Activated CD4-positive, CD25-positive, alpha-beta regulatory T cell treated with anti-CD3 and anti-CD28 coated beads, Interleukin-2, amount 50 U/mL, for 72 hours (primary cell): ENCODE measurements at regions not wholly inside any gene's neighbourhood (a gene's known extent, or its start where the extent isn't known, plus 50 kb on each side); places are given as distances from the start of the nearest gene placed in this dataset.
A peak's percentile ranks its signal among the peaks of the same experiment; 100 is the strongest.
"Not testable (repeated sequence)": the region's sequence is repeated elsewhere in the genome, so short reads cannot be mapped to it uniquely, and the experiment has no call there.

ENCODE experiments used
- DNase-seq: peaks from one replicate; pipeline ENCODE4 v3.0.0; 2021

GRCh38 chr22:25398591-25399062 is 165.8 kb upstream of the GRK3 start:
- DNase-seq, result not testable (repeated sequence)

GRCh38 chr22:25399649-25400151 is 164.8 kb upstream of the GRK3 start:
- no peak for DNase-seq

- no peak for DNase-seq
Observed at GRCh38 chr22:25402160-25402500, 162.3 kb upstream of the GRK3 start.

DNA sequence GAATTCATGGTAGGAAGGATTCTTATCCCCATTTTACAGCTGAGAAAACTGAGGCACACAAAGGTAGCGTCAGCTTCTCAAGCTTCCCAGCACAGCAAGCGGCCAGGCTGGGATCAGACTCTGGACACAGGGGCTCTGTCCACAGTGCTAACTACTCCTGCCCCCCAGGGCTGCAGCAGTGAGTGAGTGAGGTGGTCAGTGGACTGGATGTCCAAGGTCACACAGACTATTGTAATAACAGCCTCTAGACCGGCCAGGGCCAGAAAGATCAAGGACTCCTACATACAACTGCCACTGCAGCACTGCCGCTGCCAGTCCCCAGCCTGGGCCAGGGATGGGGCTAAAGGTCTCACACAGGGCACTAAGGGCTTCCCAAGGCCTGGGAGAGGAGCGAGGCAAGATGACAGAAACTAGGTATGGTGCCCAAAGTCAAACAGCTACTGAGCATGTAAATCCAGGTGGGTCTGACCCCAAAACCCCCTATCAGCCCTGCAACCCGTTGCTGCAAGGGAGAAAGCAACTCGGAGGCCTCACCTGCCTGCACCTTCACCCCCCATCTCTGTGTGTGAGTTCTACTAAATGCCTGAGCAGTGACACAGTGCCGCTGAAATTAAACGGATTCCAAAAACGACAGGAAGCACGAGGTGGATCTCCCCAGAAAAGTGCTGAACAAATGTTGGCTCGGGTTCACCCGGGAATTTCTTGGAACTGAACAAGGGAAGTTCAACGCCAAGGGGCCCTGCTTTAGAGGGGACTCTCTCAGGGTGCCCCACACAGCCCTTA is 161.8 kb upstream of the GRK3 start:
- DNase-seq, result no peak

GRCh38 chr22:25403284-25403810 is 161.1 kb upstream of the GRK3 start:
- no peak for DNase-seq

- DNase-seq, result no peak
Observed at GRCh38 chr22:25403811-25404471, 160.5 kb upstream of the GRK3 start.

DNA sequence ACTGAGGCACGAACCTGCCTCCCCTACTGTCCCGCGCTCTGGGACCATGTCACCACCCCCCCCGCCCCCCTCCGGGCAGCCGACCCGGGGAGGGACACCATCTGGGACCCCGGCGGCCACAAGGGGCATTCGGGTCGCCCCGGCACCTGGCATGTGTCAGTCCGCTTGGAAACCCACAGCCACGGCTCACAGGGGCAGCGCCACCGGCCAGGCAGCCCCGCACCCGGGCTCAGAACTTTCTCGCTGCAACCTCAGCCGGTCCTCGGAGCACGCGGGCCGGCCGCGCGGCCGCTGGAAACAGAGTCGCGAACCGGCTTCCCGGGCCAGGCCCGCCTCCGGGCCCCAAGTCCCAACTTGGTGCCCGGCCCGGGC is 159.9 kb upstream of the GRK3 start:
- DNase-seq, result no peak

GRCh38 chr22:25404928-25405816 is 159.3 kb upstream of the GRK3 start:
- DNase-seq, result peak; percentile 74

- no peak for DNase-seq
Observed at GRCh38 chr22:25405841-25406509, 158.5 kb upstream of the GRK3 start.

DNA sequence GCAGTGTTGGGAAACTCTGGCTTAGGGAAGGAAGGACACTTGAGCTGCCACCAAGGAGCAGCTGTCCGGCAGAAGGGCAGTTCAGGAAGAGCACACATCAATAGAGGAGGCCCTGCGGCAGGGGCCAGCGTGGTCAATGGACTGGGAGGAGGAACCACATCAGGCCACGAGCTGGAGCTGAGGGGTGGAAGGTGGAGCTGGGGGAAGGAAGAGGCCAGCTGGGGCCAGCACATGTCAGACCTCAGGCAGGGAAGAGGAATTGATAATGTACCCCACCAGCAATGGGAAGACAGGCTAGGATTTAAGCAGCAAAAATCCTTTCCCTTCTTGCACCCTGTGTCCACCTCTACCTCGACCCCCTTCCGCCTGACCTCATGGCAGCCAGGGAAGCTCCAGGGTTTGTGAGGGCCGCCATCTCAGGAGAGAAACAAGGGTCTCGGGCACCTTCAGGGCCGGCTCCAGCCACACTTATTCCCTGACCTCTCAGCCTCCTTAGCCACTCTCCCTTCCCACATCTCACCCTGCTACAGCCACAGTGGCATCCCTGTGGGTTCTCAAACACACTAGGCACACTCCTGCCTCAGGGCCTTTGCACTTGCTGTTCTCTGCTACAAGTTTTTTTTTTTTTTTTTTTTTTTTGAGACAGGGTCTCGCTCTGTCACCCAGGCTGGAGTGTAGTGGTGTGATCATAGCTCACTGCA is 157.8 kb upstream of the GRK3 start:
- no peak for DNase-seq

DNA sequence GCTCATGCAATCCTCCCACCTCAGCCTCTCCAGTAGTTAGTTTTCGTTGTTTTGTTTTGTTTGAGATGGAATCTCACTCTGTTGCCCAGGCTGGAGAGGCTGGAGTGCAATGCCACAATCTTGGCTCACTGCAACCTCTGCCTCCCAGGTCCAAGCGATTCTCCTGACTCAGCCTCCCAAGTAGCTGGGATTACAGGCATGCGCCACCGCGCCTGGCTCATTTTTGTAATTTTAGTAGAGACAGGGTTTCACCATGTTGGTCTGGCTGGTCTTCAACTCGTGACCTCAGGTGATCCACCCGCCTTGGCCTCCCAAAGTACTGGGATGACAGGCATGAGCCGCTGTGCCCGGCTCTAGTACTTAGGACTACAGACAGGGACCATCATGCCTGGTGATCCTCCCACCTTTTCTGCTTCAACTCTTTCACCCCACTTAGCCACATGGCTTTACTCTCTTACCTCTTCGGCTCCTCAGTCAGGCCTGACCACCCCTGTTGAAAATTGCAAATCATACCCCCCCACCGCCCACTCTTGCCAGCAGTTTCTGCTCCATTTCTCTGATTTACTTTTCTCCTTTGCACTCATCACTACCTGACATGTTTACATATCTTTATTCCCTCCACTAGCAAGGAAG is 157.1 kb upstream of the GRK3 start:
- no peak for DNase-seq

GRCh38 chr22:25407859-25408229 is 156.6 kb upstream of the GRK3 start:
- DNase-seq, result no peak

DNA sequence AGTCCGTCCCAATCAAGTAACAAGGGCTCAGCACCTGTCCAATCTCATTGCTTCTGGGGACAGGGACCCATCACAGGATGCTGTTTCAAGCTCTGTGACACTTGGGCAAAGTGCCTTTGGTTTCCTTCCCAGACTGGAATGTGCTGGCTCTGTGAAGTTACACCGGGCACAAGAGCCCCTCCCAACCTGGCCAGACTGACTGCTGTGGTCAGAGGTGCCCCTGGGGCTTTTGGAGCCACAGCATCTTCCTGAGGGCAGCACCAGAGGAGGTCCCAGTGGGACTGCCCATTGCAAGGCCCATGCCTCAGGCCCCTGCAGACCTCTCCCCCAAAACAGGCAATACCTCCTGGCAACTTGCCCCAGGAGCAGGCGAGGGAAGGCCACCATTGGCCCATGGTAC is 155.2 kb upstream of the GRK3 start:
- DNase-seq, result no peak

GRCh38 chr22:25410849-25411248 is 153.6 kb upstream of the GRK3 start:
- no peak for DNase-seq

GRCh38 chr22:25413620-25414019 is 150.9 kb upstream of the GRK3 start:
- no peak for DNase-seq

- not testable (repeated sequence) for DNase-seq
Observed at GRCh38 chr22:25415731-25416130, 148.7 kb upstream of the GRK3 start.

- DNase-seq, result not testable (repeated sequence)
Observed at GRCh38 chr22:25417826-25418225, 146.6 kb upstream of the GRK3 start.

DNA sequence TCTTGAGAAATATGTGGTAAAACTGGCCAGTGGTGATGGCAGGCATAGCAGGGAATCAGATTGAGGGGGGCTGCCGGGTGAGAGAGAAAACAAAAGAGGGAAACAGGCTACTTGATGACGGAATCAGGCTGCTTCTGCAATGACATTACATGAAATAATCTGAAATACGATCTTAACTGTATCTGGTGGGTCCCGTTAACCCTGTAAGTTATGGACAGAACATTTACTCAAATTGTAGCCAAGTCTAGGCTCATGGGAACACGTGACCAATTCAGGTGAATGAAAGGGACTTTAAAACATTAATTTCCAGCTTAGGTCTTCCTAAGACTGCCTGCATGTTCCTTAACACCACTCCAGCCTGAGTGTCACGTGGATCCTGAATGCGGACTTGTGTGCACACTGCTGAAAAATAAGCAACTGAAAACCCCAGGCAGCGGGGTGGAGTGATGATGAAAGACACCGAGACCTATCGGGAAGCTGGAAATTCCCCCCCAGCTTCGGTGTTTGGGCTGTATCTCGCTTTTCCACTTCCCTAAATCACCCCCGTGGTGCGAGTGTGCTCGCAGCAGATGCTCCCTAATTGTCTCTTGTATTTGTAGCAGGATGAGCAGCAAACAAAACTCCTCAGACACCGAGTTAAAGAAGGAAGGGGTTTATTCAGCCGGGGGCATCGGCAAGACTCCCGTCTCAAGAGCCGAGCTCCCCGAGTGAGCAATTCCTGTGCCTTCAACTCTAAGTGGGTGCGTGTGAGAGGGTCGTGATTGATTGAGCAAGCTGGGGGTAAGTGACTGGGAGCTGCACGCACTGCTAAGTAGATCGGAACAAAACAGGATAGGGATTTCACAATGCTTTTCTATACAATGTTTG is 145.0 kb upstream of the GRK3 start:
- no peak for DNase-seq

- DNase-seq, result not testable (repeated sequence)
Observed at GRCh38 chr22:25420114-25420441, 144.4 kb upstream of the GRK3 start.

DNA sequence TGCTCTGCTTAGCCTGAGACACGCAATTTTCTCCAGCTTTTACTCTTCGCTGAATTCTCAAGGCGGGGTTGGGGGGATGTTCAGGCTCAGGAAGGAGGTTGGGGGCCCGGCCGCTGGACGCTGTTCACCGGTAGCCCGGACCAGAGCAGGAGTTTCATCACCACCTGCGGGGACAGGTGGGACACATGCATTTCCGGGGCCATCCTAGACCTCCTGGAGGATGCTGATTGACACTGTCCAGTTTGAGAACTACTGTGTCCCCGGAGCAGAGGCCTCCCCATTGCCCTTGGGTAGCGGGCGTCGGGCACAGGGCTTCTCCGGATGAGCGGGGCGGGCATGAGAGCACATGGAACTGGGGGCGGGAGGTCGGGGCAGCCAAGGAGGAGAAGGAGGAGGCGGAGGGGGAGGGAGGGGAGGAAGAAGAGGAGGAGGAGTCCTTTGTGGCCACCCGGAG is 144.0 kb upstream of the GRK3 start:
- no peak for DNase-seq
